ENCODE measurements at regions not wholly inside any gene's neighbourhood (a gene's known extent, or its start where the extent isn't known, plus 50 kb on each side); places are given as distances from the start of the nearest gene placed in this dataset.

GRCh38 chr7:22002726-22003125 lies 57.0 kb upstream of the CDCA7L start:
- no peak for DNase-seq

- peak; percentile 8 to 49 for DNase-seq
These were observed 55.8 kb upstream of the CDCA7L start for GRCh38 chr7:22001345-22002004.

GRCh38 chr7:21999896-22000295 lies 54.2 kb upstream of the CDCA7L start:
- no peak for DNase-seq

- no peak for DNase-seq
These were observed 50.9 kb upstream of the CDCA7L start for GRCh38 chr7:21996641-21997040.
